HEK293 (cell line): ENCODE measurements at regions not wholly inside any gene's neighbourhood (a gene's known extent, or its start where the extent isn't known, plus 50 kb on each side); places are given as distances from the start of the nearest gene placed in this dataset.

Experiments used
- CTCF ChIA-PET: fragments of 350-600 bp; formaldehyde crosslinking; extraction: SDS; loops from one replicate; lab custom pipeline; 2021; ENCODE audit warnings: antibody characterized with exemption; lab: Yijun Ruan, JAX
- POLR2A ChIA-PET: fragments of 300-600 bp; formaldehyde crosslinking; extraction: SDS; loops from one replicate; lab custom pipeline; 2020; ENCODE audit warnings: antibody characterized with exemption, inconsistent platforms; lab: Yijun Ruan, JAX
- H3K27ac ChIP-seq: fragments of 200-500 bp; sonication (Bioruptor generic); 2 replicates; pipeline ENCODE4 v1.5.1; 2014; ENCODE audit warnings: low read depth, low read length, control low read depth, inconsistent platforms; ENCODE audit errors: extremely low read depth
- H3K36me3 ChIP-seq, 2 experiments: fragments of 200-500 bp in 1 of 2; sonication (Bioruptor generic) in 1 of 2; 1 replicate in 1 of 2; 2 replicates in 1 of 2; pipeline ENCODE4 v1.5.1; 2014 to 2017; ENCODE audit warnings: inconsistent platforms in 2 of 2, low read length in 2 of 2; ENCODE audit not compliant: control insufficient read depth in 2 of 2, insufficient read depth in 1 of 2
- H3K4me1 ChIP-seq: fragments of 200-500 bp; sonication (Bioruptor generic); 2 replicates; pipeline ENCODE4 v1.5.1; 2014; ENCODE audit warnings: mild to moderate bottlenecking, low read length, inconsistent platforms; ENCODE audit not compliant: control insufficient read depth, insufficient read depth
- H3K4me3 ChIP-seq: 2 replicates; pipeline ENCODE4 v1.5.1; 2011; ENCODE audit warnings: low read depth, mild to moderate bottlenecking, control low read depth, low read length, moderate library complexity
- H3K9me3 ChIP-seq: fragments of 200-500 bp; sonication (Bioruptor generic); 2 replicates; pipeline ENCODE4 v1.5.1; 2014; ENCODE audit warnings: low read depth, low read length, inconsistent platforms; ENCODE audit not compliant: control insufficient read depth, insufficient read depth
- ATF2 ChIP-seq: fragments of 450-650 bp; formaldehyde crosslinking; IDR thresholded peaks from 2 replicates; pipeline ENCODE4 v1.5.1; 2016; ENCODE audit warnings: missing biosample characterization, missing genetic modification characterization, low read depth
- GLIS2 ChIP-seq: fragments of 450-650 bp; formaldehyde crosslinking; IDR thresholded peaks from 2 replicates; pipeline ENCODE4 v1.5.1; 2016; ENCODE audit warnings: missing biosample characterization, missing genetic modification characterization
- KLF8 ChIP-seq: fragments of 450-650 bp; formaldehyde crosslinking; IDR thresholded peaks from 2 replicates; pipeline ENCODE4 v1.5.1; 2016; ENCODE audit warnings: missing biosample characterization, missing genetic modification characterization
- MEIS1 ChIP-seq: sonication (generic); formaldehyde crosslinking; IDR thresholded peaks from 2 replicates; pipeline ENCODE4 v1.8.1; 2022; ENCODE audit warnings: missing genetic modification reagents, mild to moderate bottlenecking, borderline replicate concordance
- RBAK ChIP-seq: fragments of 450-650 bp; formaldehyde crosslinking; IDR thresholded peaks from 2 replicates; pipeline ENCODE4 v1.5.1; 2016; ENCODE audit warnings: missing biosample characterization, missing genetic modification characterization
- ZBTB20 ChIP-seq: fragments of 450-650 bp; formaldehyde crosslinking; IDR thresholded peaks from 2 replicates; pipeline ENCODE4 v1.5.1; 2016; ENCODE audit warnings: missing biosample characterization, missing genetic modification characterization
- ZBTB21 ChIP-seq: fragments of 450-650 bp; formaldehyde crosslinking; IDR thresholded peaks from 2 replicates; pipeline ENCODE4 v1.5.1; 2017; ENCODE audit warnings: missing biosample characterization, missing genetic modification characterization
- ZNF121 ChIP-seq: fragments of 450-650 bp; formaldehyde crosslinking; IDR thresholded peaks from 2 replicates; pipeline ENCODE4 v1.5.1; 2016; ENCODE audit warnings: missing biosample characterization, missing genetic modification characterization
- ZNF138 ChIP-seq: fragments of 450-650 bp; formaldehyde crosslinking; IDR thresholded peaks from 2 replicates; pipeline ENCODE4 v1.5.1; 2016; ENCODE audit warnings: missing biosample characterization, missing genetic modification characterization, borderline replicate concordance
- ZNF157 ChIP-seq: fragments of 450-650 bp; formaldehyde crosslinking; IDR thresholded peaks from 2 replicates; pipeline ENCODE4 v1.5.1; 2016; ENCODE audit warnings: missing biosample characterization, missing genetic modification characterization
- ZNF169 ChIP-seq: fragments of 450-650 bp; formaldehyde crosslinking; IDR thresholded peaks from 2 replicates; pipeline ENCODE4 v1.5.1; 2016; ENCODE audit warnings: missing biosample characterization, missing genetic modification characterization
- ZNF211 ChIP-seq: fragments of 450-650 bp; formaldehyde crosslinking; IDR thresholded peaks from 2 replicates; pipeline ENCODE4 v1.5.1; 2016; ENCODE audit warnings: low read depth, missing biosample characterization, missing genetic modification characterization
- ZNF302 ChIP-seq: fragments of 450-650 bp; formaldehyde crosslinking; IDR thresholded peaks from 2 replicates; pipeline ENCODE4 v1.5.1; 2016; ENCODE audit warnings: missing biosample characterization, missing genetic modification characterization, low read depth
- ZNF416 ChIP-seq: fragments of 450-650 bp; formaldehyde crosslinking; IDR thresholded peaks from 2 replicates; pipeline ENCODE4 v1.5.1; 2016; ENCODE audit warnings: missing biosample characterization, missing genetic modification characterization
- ZNF426 ChIP-seq: fragments of 450-650 bp; formaldehyde crosslinking; IDR thresholded peaks from 2 replicates; pipeline ENCODE4 v1.5.1; 2017; ENCODE audit warnings: missing biosample characterization, missing genetic modification characterization, mild to moderate bottlenecking, inconsistent platforms, moderate library complexity
- ZNF433 ChIP-seq: fragments of 450-650 bp; formaldehyde crosslinking; IDR thresholded peaks from 2 replicates; pipeline ENCODE4 v1.5.1; 2016; ENCODE audit warnings: missing biosample characterization, missing genetic modification characterization, low read depth
- ZNF449 ChIP-seq: fragments of 450-650 bp; formaldehyde crosslinking; IDR thresholded peaks from 2 replicates; pipeline ENCODE4 v1.5.1; 2017; ENCODE audit warnings: missing biosample characterization, mild to moderate bottlenecking, missing genetic modification characterization, moderate library complexity
- ZNF48 ChIP-seq: fragments of 450-650 bp; formaldehyde crosslinking; IDR thresholded peaks from 2 replicates; pipeline ENCODE4 v1.5.1; 2016; ENCODE audit warnings: missing biosample characterization, missing genetic modification characterization
- ZNF513 ChIP-seq: fragments of 450-650 bp; IDR thresholded peaks from 2 replicates; pipeline ENCODE4 v1.5.1; 2018; ENCODE audit warnings: missing biosample characterization, missing genetic modification characterization
- ZNF549 ChIP-seq: fragments of 450-650 bp; IDR thresholded peaks from 2 replicates; pipeline ENCODE4 v1.5.1; 2018; ENCODE audit warnings: missing biosample characterization, missing genetic modification characterization, mild to moderate bottlenecking, inconsistent platforms, moderate library complexity
- ZNF561 ChIP-seq: fragments of 450-650 bp; IDR thresholded peaks from 2 replicates; pipeline ENCODE4 v1.5.1; 2018; ENCODE audit warnings: missing biosample characterization, missing genetic modification characterization, borderline replicate concordance
- ZNF600 ChIP-seq: fragments of 450-650 bp; formaldehyde crosslinking; IDR thresholded peaks from 2 replicates; pipeline ENCODE4 v1.5.1; 2016; ENCODE audit warnings: missing biosample characterization, missing genetic modification characterization
- ZNF670 ChIP-seq: fragments of 450-650 bp; formaldehyde crosslinking; IDR thresholded peaks from 2 replicates; pipeline ENCODE4 v1.5.1; 2016; ENCODE audit warnings: missing biosample characterization, missing genetic modification characterization, low read depth
- ZSCAN5A ChIP-seq: fragments of 450-650 bp; formaldehyde crosslinking; IDR thresholded peaks from 2 replicates; pipeline ENCODE4 v1.5.1; 2016; ENCODE audit warnings: missing biosample characterization, missing genetic modification characterization

GRCh38 chr6:113121571-113121970 lies 735.6 kb upstream of the MARCKS start (continued):
- TF ChIP-seq ZSCAN5A (no peak), MEIS1 (no peak), ZNF513 (no peak), ZNF157 (tag by site-specific recombination) (no peak), ZNF169 (no peak), ZNF670 (tag by site-specific recombination) (no peak), ZNF549 (tag by site-specific recombination) (no peak)

GRCh38 chr6:113122060-113122459 lies 735.1 kb upstream of the MARCKS start:
- H3K36me3 ChIP-seq = no peaks in the 10 kb centered on the region
- H3K4me3 ChIP-seq = no peak overlapping the region
- no peak overlapping the region for H3K27ac ChIP-seq
- no peaks in the 10 kb centered on the region for H3K9me3 ChIP-seq
- ChIA-PET POLR2A (no interaction called here), CTCF (interaction anchor here (0.6 to 4.1 kb wide), 8 partner anchors 9 to 789 kb away, joined by 3 to 17 read pairs (median 4); no protein-coding TSS in a partner anchor)
- no peak for TF ChIP-seq ZNF449 (tag by site-specific recombination)
- no peak for TF ChIP-seq ZNF426 (tag by site-specific recombination)
- no peak for TF ChIP-seq ZNF121
- TF ChIP-seq ZNF433 (tag by site-specific recombination) = no peak
- TF ChIP-seq ZBTB21 (tag by site-specific recombination) = no peak
- TF ChIP-seq ZNF169 = no peak
- no peak for TF ChIP-seq GLIS2 (tag by site-specific recombination)
- TF ChIP-seq ZNF513 = no peak
- no peak for TF ChIP-seq ZNF561 (tag by site-specific recombination)
- TF ChIP-seq ATF2 (tag by site-specific recombination) = no peak
- no peak for TF ChIP-seq ZNF48
- TF ChIP-seq ZNF138 (tag by site-specific recombination) = no peak
- no peak for TF ChIP-seq ZNF416 (tag by site-specific recombination)
- no peak for TF ChIP-seq RBAK
- TF ChIP-seq ZNF302 (tag by site-specific recombination) = no peak
- TF ChIP-seq ZBTB20 (tag by site-specific recombination) = no peak
- TF ChIP-seq ZNF670 (tag by site-specific recombination) = no peak
- TF ChIP-seq ZNF211 = no peak
- no peak for TF ChIP-seq KLF8 (tag by site-specific recombination)
- no peak for TF ChIP-seq ZNF600 (tag by site-specific recombination)
- H3K4me1 ChIP-seq = peaks cover 4% of the 10 kb centered on the region
